ENCODE measurements at regions not wholly inside any gene's neighbourhood (a gene's known extent, or its start where the extent isn't known, plus 50 kb on each side); places are given as distances from the start of the nearest gene placed in this dataset.

DNA sequence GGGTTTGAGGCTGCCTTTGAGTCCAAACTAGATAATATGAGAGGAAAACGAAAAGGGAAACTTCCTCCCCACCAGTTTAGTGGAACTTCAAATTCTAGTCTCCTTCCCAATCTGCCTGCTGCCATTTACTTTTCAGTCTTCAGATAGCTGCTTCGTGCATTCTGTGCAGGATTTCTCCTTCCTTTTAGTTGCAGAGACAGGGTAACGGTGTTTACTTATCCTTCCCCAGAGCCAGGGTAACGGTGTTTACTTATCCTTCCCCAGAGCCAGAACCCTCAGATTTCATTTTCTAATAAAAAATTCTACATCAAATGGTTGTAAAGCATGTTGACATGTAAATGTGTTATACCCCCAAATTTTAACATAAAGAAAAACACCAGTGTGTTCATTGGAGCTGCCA lies 282.6 kb downstream of the VPS13C start:
- TF ChIP-seq, protein P1, sequence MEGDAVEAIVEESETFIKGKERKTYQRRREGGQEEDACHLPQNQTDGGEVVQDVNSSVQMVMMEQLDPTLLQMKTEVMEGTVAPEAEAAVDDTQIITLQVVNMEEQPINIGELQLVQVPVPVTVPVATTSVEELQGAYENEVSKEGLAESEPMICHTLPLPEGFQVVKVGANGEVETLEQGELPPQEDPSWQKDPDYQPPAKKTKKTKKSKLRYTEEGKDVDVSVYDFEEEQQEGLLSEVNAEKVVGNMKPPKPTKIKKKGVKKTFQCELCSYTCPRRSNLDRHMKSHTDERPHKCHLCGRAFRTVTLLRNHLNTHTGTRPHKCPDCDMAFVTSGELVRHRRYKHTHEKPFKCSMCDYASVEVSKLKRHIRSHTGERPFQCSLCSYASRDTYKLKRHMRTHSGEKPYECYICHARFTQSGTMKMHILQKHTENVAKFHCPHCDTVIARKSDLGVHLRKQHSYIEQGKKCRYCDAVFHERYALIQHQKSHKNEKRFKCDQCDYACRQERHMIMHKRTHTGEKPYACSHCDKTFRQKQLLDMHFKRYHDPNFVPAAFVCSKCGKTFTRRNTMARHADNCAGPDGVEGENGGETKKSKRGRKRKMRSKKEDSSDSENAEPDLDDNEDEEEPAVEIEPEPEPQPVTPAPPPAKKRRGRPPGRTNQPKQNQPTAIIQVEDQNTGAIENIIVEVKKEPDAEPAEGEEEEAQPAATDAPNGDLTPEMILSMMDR (IDR thresholded peaks at IDR 0.05), result no peak
- TF ChIP-seq POLR2AphosphoS5 (IDR thresholded peaks at IDR 0.05) (no peak), POLR2A (IDR thresholded peaks at IDR 0.05) (no peak)
